Peyer's patch (tissue), 4 donors: ENCODE measurements at regions not wholly inside any gene's neighbourhood (a gene's known extent, or its start where the extent isn't known, plus 50 kb on each side); places are given as distances from the start of the nearest gene placed in this dataset.

Experiments used
- CTCF ChIP-seq, 6 experiments: fragments of 450-650 bp in 4 of 6; fragments of 200-600 bp in 2 of 6; sonication (generic) in 1 of 6; IDR thresholded peaks; one replicate each; pipeline ENCODE4 v1.5.1; 2017 to 2019; ENCODE audit warnings: antibody characterized with exemption in 6 of 6, mild to moderate bottlenecking in 3 of 6, moderate library complexity in 1 of 6
- POLR2A ChIP-seq, 2 donors: fragments of 450-650 bp; IDR thresholded peaks; one replicate each; pipeline ENCODE4 v1.5.1; 2017; ENCODE audit warnings: antibody characterized with exemption in 2 of 2, mild to moderate bottlenecking in 2 of 2, moderate library complexity in 2 of 2

GRCh38 chr11:90630176-90630575, 407.3 kb upstream of the CHORDC1 start:
- TF ChIP-seq CTCF (IDR thresholded peaks at IDR 0.05) (no peak), POLR2A (IDR thresholded peaks at IDR 0.05) (no peak)
